ENCODE measurements at regions not wholly inside any gene's neighbourhood (a gene's known extent, or its start where the extent isn't known, plus 50 kb on each side); places are given as distances from the start of the nearest gene placed in this dataset.

DNA sequence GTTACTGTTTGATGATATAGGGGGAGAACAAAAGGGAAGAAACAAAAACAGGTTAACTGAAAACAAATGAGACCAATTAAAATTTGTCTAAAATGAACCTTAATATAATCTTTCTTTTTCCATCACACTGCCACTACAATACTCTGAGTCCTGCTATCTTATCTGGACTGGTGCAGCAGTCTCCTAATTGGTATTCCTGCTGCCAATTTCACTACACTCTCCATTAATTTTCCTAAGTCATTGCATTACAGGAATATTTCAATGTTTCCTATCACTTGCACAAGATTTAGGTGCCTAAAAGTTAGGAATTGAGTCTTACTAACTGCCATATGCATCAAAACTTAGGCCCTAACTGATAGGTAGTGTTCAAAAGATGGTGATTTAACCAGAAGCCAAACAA lies 884.9 kb upstream of the MGAT4C start:
- Histone ChIP-seq H3K4me1 (no peaks in the 10 kb centered on the region), H3K27ac (no peak overlapping the region), H3K36me3 (no peaks in the 10 kb centered on the region), H3K27me3 (no peaks in the 10 kb centered on the region), H3K4me3 (no peak overlapping the region), H3K9me3 (no peaks in the 10 kb centered on the region)
- no peak for ATAC-seq
- TF ChIP-seq CTCF (IDR thresholded peaks at IDR 0.05), result no peak
- DNase-seq, result no peak
- intact Hi-C loops (cut with DNase I), result no loop called here

DNA sequence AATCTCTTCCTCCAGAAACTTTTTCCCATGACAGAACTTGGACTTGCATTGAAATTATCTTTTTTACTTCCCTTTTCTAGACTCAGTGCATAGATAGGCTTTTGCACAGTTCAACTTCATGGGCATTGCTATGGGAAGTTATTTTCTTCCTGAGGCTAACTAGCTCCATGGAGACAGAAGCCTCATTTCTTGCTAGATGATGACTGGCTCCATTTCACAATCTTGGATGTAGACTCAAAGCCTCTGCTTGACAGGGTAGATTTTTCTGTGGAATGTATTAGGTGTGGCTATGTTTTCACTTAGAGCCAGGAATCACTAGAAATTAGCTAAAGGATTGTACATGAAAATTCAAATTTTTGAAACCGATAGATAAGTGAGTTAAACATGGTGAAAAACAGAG lies 884.1 kb upstream of the MGAT4C start:
- no peaks in the 10 kb centered on the region for H3K27me3 ChIP-seq
- ATAC-seq (no peak), DNase-seq (no peak)
- H3K9me3 ChIP-seq, result no peaks in the 10 kb centered on the region
- no peaks in the 10 kb centered on the region for H3K36me3 ChIP-seq
- intact Hi-C loops (cut with DNase I), result no loop called here
- no peaks in the 10 kb centered on the region for H3K4me1 ChIP-seq
- TF ChIP-seq CTCF (IDR thresholded peaks at IDR 0.05), result no peak
- no peak overlapping the region for H3K27ac ChIP-seq
- no peak overlapping the region for H3K4me3 ChIP-seq

DNA sequence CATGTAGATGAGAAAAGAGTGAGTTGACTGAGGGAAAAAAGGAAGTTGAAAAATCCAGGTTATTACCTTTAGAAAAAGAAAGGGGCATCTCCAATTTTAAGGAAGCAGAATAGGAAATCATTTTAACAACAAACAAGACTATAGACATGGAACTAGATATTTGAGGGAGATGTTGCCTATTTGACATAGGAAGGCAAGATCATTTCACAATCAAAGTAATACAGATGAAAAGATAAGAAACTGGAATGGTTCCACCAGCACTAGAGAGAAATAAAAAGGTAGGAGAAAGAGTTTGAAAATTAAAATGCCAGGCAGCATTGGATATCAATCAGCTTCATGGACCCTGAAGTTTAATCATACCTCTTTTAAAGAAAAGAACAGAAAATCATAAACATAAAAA lies 881.0 kb upstream of the MGAT4C start:
- intact Hi-C loops (cut with DNase I), result no loop called here
- no peak overlapping the region for H3K4me3 ChIP-seq

GRCh38 chr12:87136330-87136976 lies 880.3 kb upstream of the MGAT4C start:
- H3K4me3 ChIP-seq, result no peak overlapping the region
- H3K9me3 ChIP-seq, result no peaks in the 10 kb centered on the region
- DNase-seq (no peak), ATAC-seq (no peak)
- intact Hi-C loops (cut with DNase I), result no loop called here
- H3K4me1 ChIP-seq, result no peaks in the 10 kb centered on the region
- H3K36me3 ChIP-seq, result no peaks in the 10 kb centered on the region
- no peak for TF ChIP-seq CTCF (IDR thresholded peaks at IDR 0.05)
- no peaks in the 10 kb centered on the region for H3K27me3 ChIP-seq
- no peak overlapping the region for H3K27ac ChIP-seq

More for the DNA sequence above, 881.0 kb upstream of the MGAT4C start:
- Histone ChIP-seq H3K36me3 (no peaks in the 10 kb centered on the region), H3K27me3 (no peaks in the 10 kb centered on the region), H3K9me3 (no peaks in the 10 kb centered on the region), H3K4me1 (no peaks in the 10 kb centered on the region), H3K27ac (no peak overlapping the region)
- no peak for ATAC-seq
- no peak for TF ChIP-seq CTCF (IDR thresholded peaks at IDR 0.05)
- no peak for DNase-seq

DNA sequence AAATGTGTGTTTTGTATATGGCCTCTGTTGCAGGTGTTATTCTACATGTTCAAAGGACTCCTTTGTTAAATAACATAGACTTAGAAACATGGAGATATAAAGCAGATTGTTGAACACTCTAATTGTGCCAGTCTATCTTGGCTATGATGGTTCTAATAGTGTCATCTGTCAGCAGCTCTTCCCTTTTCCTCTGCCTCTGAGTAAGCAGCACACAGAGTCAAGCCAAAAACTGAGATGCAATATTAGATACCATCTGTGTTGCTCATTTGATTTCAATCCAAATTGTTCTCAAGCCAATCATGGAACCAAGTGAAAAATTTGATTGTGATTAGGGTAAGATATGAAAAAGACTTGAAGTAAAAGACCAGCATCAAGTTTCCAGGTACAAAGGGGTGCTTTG lies 871.1 kb upstream of the MGAT4C start:
- Histone ChIP-seq H3K4me1 (no peaks in the 10 kb centered on the region), H3K9me3 (no peaks in the 10 kb centered on the region), H3K27ac (no peak overlapping the region), H3K36me3 (no peaks in the 10 kb centered on the region), H3K4me3 (no peak overlapping the region), H3K27me3 (no peaks in the 10 kb centered on the region)
- ATAC-seq (no peak), DNase-seq (no peak)
- intact Hi-C loops (cut with DNase I), result no loop called here
- TF ChIP-seq CTCF (IDR thresholded peaks at IDR 0.05), result no peak

GRCh38 chr12:87121896-87122295 lies 865.7 kb upstream of the MGAT4C start:
- Histone ChIP-seq H3K4me3 (no peak overlapping the region), H3K27me3 (no peaks in the 10 kb centered on the region), H3K4me1 (no peaks in the 10 kb centered on the region), H3K36me3 (no peaks in the 10 kb centered on the region), H3K27ac (no peak overlapping the region), H3K9me3 (no peaks in the 10 kb centered on the region)
- intact Hi-C loops (cut with DNase I), result no loop called here
- DNase-seq (no peak), ATAC-seq (no peak)
- TF ChIP-seq CTCF (IDR thresholded peaks at IDR 0.05), result no peak

Measured in upper lobe of right lung (tissue), 1 donor.